ENCODE measurements at regions not wholly inside any gene's neighbourhood (a gene's known extent, or its start where the extent isn't known, plus 50 kb on each side); places are given as distances from the start of the nearest gene placed in this dataset.

- TF ChIP-seq SIN3A (IDR thresholded peaks at IDR 0.05; ENCODE audit: borderline replicate concordance, insufficient read depth, low read length), result no peak
- TF ChIP-seq TAF1 (IDR thresholded peaks at IDR 0.05; ENCODE audit: borderline replicate concordance, insufficient read depth, low read length), result no peak
Observed at GRCh38 chr10:88076027-88076880, 212.8 kb downstream of the PTEN start.

Data from PFSK-1 (cell line).